ENCODE measurements at regions not wholly inside any gene's neighbourhood (a gene's known extent, or its start where the extent isn't known, plus 50 kb on each side); places are given as distances from the start of the nearest gene placed in this dataset.
"Not testable (repeated sequence)": the region's sequence is repeated elsewhere in the genome, so short reads cannot be mapped to it uniquely, and the experiment has no call there.

- no peak for DNase-seq (ENCODE audit: extremely low read depth, low read depth)
Observed at GRCh38 chr10:83492004-83492403, 647.3 kb upstream of the GHITM start.

- DNase-seq (ENCODE audit: extremely low read depth, low read depth), result no peak
Observed at GRCh38 chr10:83512681-83513080, 626.6 kb upstream of the GHITM start.

GRCh38 chr10:83515001-83515400 lies 624.3 kb upstream of the GHITM start:
- DNase-seq (ENCODE audit: extremely low read depth, low read depth), result no peak

- DNase-seq (ENCODE audit: extremely low read depth, low read depth), result no peak
Observed at GRCh38 chr10:83516788-83517187, 622.5 kb upstream of the GHITM start.

- DNase-seq (ENCODE audit: extremely low read depth, low read depth), result no peak
Observed at GRCh38 chr10:83517456-83517855, 621.9 kb upstream of the GHITM start.

GRCh38 chr10:83518779-83519178 lies 620.5 kb upstream of the GHITM start:
- DNase-seq (ENCODE audit: extremely low read depth, low read depth), result no peak

- not testable (repeated sequence) for DNase-seq (ENCODE audit: extremely low read depth, low read depth)
Observed at GRCh38 chr10:83520386-83520785, 618.9 kb upstream of the GHITM start.

- DNase-seq (ENCODE audit: extremely low read depth, low read depth), result no peak
Observed at GRCh38 chr10:83522456-83522855, 616.9 kb upstream of the GHITM start.

GRCh38 chr10:83522881-83523386 lies 616.4 kb upstream of the GHITM start:
- no peak for DNase-seq (ENCODE audit: extremely low read depth, low read depth)

- no peak for DNase-seq (ENCODE audit: extremely low read depth, low read depth)
Observed at GRCh38 chr10:83527934-83528333, 611.4 kb upstream of the GHITM start.

GRCh38 chr10:83533290-83533689 lies 606.0 kb upstream of the GHITM start:
- DNase-seq (ENCODE audit: extremely low read depth, low read depth), result no peak

- DNase-seq (ENCODE audit: extremely low read depth, low read depth), result no peak
Observed at GRCh38 chr10:83536426-83536825, 602.9 kb upstream of the GHITM start.

- no peak for DNase-seq (ENCODE audit: extremely low read depth, low read depth)
Observed at GRCh38 chr10:83538047-83538446, 601.3 kb upstream of the GHITM start.

GRCh38 chr10:83539528-83540308 lies 599.6 kb upstream of the GHITM start:
- no peak for DNase-seq (ENCODE audit: extremely low read depth, low read depth)

- no peak for DNase-seq (ENCODE audit: extremely low read depth, low read depth)
Observed at GRCh38 chr10:83541046-83541445, 598.3 kb upstream of the GHITM start.

GRCh38 chr10:83542774-83543411 lies 596.4 kb upstream of the GHITM start:
- DNase-seq (ENCODE audit: extremely low read depth, low read depth), result no peak

GRCh38 chr10:83543691-83544462 lies 595.4 kb upstream of the GHITM start:
- no peak for DNase-seq (ENCODE audit: extremely low read depth, low read depth)

- DNase-seq (ENCODE audit: extremely low read depth, low read depth), result no peak
Observed at GRCh38 chr10:83545901-83546391, 593.4 kb upstream of the GHITM start.

GRCh38 chr10:83551190-83551589 lies 588.1 kb upstream of the GHITM start:
- not testable (repeated sequence) for DNase-seq (ENCODE audit: extremely low read depth, low read depth)

- DNase-seq (ENCODE audit: extremely low read depth, low read depth), result no peak
Observed at GRCh38 chr10:83553366-83553765, 585.9 kb upstream of the GHITM start.

GRCh38 chr10:83555264-83555663 lies 584.0 kb upstream of the GHITM start:
- no peak for DNase-seq (ENCODE audit: extremely low read depth, low read depth)
